Glutamatergic neuron (in vitro differentiated cells): ENCODE measurements at regions not wholly inside any gene's neighbourhood (a gene's known extent, or its start where the extent isn't known, plus 50 kb on each side); places are given as distances from the start of the nearest gene placed in this dataset.

Experiments
- DNase-seq: peaks from one replicate; pipeline ENCODE4 v3.0.0; 2022
- H3K27ac Mint-ChIP-seq: one replicate; pipeline ENCODE4 v1.8.0; 2020; ENCODE audit warnings: mild to moderate bottlenecking, mixed read lengths, inconsistent platforms; ENCODE audit not compliant: unreplicated experiment
- H3K27me3 Mint-ChIP-seq: one replicate; pipeline ENCODE4 v1.8.0; 2020; ENCODE audit warnings: mild to moderate bottlenecking, moderate library complexity, mixed read lengths, inconsistent platforms; ENCODE audit not compliant: unreplicated experiment
- H3K36me3 Mint-ChIP-seq: one replicate; pipeline ENCODE4 v1.8.0; 2020; ENCODE audit warnings: mild to moderate bottlenecking, mixed read lengths, inconsistent platforms; ENCODE audit not compliant: unreplicated experiment
- H3K4me1 Mint-ChIP-seq: one replicate; pipeline ENCODE4 v1.8.0; 2020; ENCODE audit warnings: mild to moderate bottlenecking, low read depth, mixed read lengths, inconsistent platforms; ENCODE audit not compliant: unreplicated experiment
- H3K4me3 Mint-ChIP-seq: one replicate; pipeline ENCODE4 v1.8.0; 2020; ENCODE audit warnings: mild to moderate bottlenecking, mixed read lengths, inconsistent platforms; ENCODE audit not compliant: unreplicated experiment
- H3K9me3 Mint-ChIP-seq: one replicate; pipeline ENCODE4 v1.8.0; 2020; ENCODE audit warnings: mild to moderate bottlenecking, moderate library complexity, mixed read lengths, inconsistent platforms; ENCODE audit not compliant: unreplicated experiment
- TF ChIP-seq, protein P1 (sequence below): fragments of 200-600 bp; sonication (generic); IDR thresholded peaks from one replicate; pipeline ENCODE4 v1.5.0; 2021; ENCODE audit not compliant: partially characterized antibody, unreplicated experiment

DNA sequence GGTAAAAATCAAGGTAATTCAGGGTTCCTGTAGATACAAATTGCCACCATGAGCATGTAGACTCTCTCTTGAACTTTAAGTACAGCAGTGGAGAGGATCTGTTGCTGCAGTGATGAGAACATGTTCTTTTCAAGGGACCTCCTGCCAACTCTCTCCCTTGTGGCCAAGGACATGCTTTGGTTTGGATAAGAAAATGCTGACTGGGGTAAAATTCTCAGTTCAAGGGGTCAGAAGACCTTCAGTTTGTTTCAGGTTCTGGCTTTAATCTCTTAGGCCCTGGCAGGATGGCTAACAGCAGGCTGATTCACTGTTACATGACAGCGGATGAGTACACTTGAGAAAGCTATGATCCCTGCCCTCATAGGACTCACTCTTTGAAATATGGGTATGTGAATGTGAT lies 299.2 kb upstream of the NMUR2 start:
- no peak for DNase-seq
- TF ChIP-seq, protein P1, sequence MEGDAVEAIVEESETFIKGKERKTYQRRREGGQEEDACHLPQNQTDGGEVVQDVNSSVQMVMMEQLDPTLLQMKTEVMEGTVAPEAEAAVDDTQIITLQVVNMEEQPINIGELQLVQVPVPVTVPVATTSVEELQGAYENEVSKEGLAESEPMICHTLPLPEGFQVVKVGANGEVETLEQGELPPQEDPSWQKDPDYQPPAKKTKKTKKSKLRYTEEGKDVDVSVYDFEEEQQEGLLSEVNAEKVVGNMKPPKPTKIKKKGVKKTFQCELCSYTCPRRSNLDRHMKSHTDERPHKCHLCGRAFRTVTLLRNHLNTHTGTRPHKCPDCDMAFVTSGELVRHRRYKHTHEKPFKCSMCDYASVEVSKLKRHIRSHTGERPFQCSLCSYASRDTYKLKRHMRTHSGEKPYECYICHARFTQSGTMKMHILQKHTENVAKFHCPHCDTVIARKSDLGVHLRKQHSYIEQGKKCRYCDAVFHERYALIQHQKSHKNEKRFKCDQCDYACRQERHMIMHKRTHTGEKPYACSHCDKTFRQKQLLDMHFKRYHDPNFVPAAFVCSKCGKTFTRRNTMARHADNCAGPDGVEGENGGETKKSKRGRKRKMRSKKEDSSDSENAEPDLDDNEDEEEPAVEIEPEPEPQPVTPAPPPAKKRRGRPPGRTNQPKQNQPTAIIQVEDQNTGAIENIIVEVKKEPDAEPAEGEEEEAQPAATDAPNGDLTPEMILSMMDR = no peak
- H3K27ac Mint-ChIP-seq = no peak overlapping the region
- no peaks in the 10 kb centered on the region for H3K9me3 Mint-ChIP-seq
- no peaks in the 10 kb centered on the region for H3K27me3 Mint-ChIP-seq
- H3K4me3 Mint-ChIP-seq = no peak overlapping the region
- H3K4me1 Mint-ChIP-seq = no peaks in the 10 kb centered on the region
- peaks cover 5% of the 10 kb centered on the region for H3K36me3 Mint-ChIP-seq

DNA sequence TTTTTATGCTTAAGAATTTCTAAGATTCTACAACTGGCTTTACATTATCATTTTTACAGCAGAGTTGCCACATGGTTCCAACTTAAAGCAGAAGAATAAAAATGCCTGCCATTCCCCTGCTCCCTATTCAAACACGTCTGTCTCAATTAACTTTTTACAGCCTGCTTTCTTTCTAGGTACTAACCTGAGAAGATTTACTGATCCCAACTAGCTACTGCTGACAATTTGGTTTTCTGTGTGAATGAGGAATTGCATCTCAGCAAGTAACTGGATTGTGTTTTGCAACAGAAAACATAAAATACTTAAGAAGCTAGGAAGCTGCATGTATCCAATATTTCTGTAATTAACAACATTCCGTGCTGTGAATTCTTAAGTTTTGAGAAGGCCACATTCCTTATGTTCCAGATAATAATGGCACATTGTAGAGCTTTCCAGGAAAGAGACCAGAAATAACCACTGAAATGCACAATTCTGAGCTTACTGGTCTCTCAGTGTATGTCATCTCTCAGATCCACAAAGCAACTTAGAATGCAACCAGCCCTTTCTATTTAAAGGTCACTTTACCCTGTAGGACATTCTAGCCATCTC lies 306.8 kb upstream of the NMUR2 start:
- no peaks in the 10 kb centered on the region for H3K9me3 Mint-ChIP-seq
- H3K27me3 Mint-ChIP-seq = no peaks in the 10 kb centered on the region
- no peaks in the 10 kb centered on the region for H3K4me1 Mint-ChIP-seq
- no peak for DNase-seq
- no peak overlapping the region for H3K27ac Mint-ChIP-seq
- no peaks in the 10 kb centered on the region for H3K36me3 Mint-ChIP-seq
- no peak overlapping the region for H3K4me3 Mint-ChIP-seq
- TF ChIP-seq, protein P1 = no peak

DNA sequence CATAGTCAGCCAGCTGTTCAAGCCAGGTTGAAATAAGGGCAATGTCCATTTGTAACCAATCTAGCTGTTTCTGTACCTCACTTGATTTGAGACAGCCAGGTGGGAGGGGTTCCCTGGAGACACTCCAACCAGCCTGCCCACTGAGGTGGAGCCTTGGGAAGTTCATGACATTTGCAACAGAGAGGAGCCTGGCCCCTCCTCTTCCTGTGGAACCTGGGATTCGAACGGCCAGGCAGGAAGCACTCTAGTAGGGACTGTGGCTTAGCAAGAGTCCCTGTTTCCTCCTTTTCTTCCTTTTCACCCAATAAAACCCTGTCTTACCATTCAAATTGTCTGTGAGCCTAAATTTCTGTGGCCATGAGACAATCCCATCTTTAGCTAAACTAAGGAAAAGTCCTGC lies 312.3 kb upstream of the NMUR2 start:
- TF ChIP-seq, protein P1 = no peak
- peaks cover 6% of the 10 kb centered on the region for H3K36me3 Mint-ChIP-seq
- DNase-seq = no peak
- H3K4me1 Mint-ChIP-seq = no peaks in the 10 kb centered on the region
- no peaks in the 10 kb centered on the region for H3K27me3 Mint-ChIP-seq
- no peak overlapping the region for H3K4me3 Mint-ChIP-seq
- no peak overlapping the region for H3K27ac Mint-ChIP-seq
- peaks cover 2% of the 10 kb centered on the region for H3K9me3 Mint-ChIP-seq

DNA sequence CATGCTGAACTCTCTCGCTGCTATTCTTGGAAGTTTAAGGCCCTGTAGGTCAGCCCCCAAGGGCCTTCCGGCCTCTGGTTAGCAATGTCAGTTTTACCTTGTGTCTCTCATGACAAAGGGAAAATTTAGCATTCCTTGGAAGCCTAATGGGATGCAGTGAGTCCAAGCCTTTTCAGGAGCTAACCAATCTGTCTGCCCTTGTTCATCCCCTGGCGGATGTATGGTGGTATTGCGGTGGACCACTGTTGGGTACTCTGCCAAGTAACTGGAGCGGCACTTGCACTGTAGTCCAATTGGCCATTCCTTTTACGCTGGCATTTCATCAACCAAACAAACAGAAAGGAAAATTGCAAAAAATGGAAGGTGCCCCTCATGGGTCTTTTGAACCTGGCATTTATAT lies 318.4 kb upstream of the NMUR2 start:
- no peak for DNase-seq
- Mint-ChIP-seq H3K4me1 (no peaks in the 10 kb centered on the region), H3K27ac (no peak overlapping the region), H3K9me3 (peaks cover 4% of the 10 kb centered on the region), H3K36me3 (peaks cover 6% of the 10 kb centered on the region), H3K27me3 (no peaks in the 10 kb centered on the region), H3K4me3 (no peak overlapping the region)
- TF ChIP-seq, protein P1 = no peak

DNA sequence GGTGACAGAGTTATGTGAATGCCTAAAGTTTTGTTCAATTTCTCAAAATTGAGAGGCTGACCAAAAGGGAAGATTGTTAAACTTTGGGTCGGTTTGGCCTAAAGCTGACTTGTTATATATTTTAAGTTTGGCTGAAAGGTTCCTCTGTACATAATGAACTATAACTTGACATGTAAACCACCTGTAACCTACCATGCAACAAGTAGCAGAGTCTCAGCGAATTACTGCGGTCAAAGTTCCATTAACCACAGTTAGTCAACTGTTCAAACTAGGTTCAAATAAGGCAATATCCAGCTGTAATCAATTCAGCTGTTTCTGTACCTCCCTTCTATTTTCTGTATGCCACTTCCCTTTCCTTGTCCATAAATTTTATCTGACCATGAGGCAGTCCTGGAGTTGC lies 325.1 kb upstream of the NMUR2 start:
- TF ChIP-seq, protein P1 = no peak
- Mint-ChIP-seq H3K27me3 (no peaks in the 10 kb centered on the region), H3K27ac (no peak overlapping the region), H3K4me3 (no peak overlapping the region), H3K4me1 (no peaks in the 10 kb centered on the region), H3K9me3 (peaks cover 2% of the 10 kb centered on the region), H3K36me3 (no peaks in the 10 kb centered on the region)
- DNase-seq = no peak
